GM12891 (cell line): ENCODE measurements at regions not wholly inside any gene's neighbourhood (a gene's known extent, or its start where the extent isn't known, plus 50 kb on each side); places are given as distances from the start of the nearest gene placed in this dataset.

ENCODE experiments used
- POLR2A ChIP-seq: IDR thresholded peaks from 2 replicates; pipeline ENCODE4 v1.6.1; 2011; ENCODE audit warnings: low read depth, low read length, control low read depth
- POLR2AphosphoS5 ChIP-seq: IDR thresholded peaks from 2 replicates; pipeline ENCODE4 v1.6.1; 2011; ENCODE audit warnings: low read depth, low read length, control low read depth
- SPI1 ChIP-seq: IDR thresholded peaks from 2 replicates; pipeline ENCODE4 v1.6.1; 2011; ENCODE audit warnings: low read depth, low read length, control low read depth
- TAF1 ChIP-seq: IDR thresholded peaks from 2 replicates; pipeline ENCODE4 v1.6.1; 2011; ENCODE audit warnings: low read depth, low read length, control low read depth

DNA sequence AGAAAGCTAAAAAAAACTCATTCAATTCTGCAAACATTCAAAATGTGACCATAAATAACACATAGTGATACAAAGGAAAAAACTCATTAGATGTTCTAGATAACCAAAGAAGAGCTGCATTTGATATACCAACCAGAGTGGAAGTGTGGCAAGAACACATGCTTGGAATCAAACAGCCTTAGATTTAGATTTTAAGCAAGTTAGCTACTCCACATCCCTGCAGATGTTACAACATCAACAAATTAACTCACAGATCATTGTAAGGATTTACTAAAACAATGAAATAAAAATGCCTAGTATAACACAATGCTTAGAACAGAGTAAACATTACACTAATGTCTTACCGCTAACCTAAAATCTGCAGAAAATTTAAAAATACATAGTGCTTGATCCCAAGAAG lies 114.0 kb upstream of the AKIP1 start:
- TF ChIP-seq POLR2A (no peak), TAF1 (no peak), POLR2AphosphoS5 (no peak), SPI1 (no peak)
